Epithelial cell of proximal tubule (primary cell): ENCODE measurements at regions not wholly inside any gene's neighbourhood (a gene's known extent, or its start where the extent isn't known, plus 50 kb on each side); places are given as distances from the start of the nearest gene placed in this dataset.

Experiments
- DNase-seq: peaks from one replicate; pipeline ENCODE4 v3.0.0-alpha.2; 2011; ENCODE audit warnings: low read depth
- H3K4me3 ChIP-seq: 2 replicates; pipeline ENCODE4 v1.5.1; 2011; ENCODE audit warnings: low read depth, mild to moderate bottlenecking, low read length
- TF ChIP-seq, protein P1 (sequence below): conservative IDR thresholded peaks from 2 replicates; pipeline ENCODE4 v1.5.1; 2012; ENCODE audit warnings: low read depth, mild to moderate bottlenecking, low read length

GRCh38 chr17:71287071-71287823, 833.6 kb upstream of the SOX9 start:
- TF ChIP-seq, protein P1, sequence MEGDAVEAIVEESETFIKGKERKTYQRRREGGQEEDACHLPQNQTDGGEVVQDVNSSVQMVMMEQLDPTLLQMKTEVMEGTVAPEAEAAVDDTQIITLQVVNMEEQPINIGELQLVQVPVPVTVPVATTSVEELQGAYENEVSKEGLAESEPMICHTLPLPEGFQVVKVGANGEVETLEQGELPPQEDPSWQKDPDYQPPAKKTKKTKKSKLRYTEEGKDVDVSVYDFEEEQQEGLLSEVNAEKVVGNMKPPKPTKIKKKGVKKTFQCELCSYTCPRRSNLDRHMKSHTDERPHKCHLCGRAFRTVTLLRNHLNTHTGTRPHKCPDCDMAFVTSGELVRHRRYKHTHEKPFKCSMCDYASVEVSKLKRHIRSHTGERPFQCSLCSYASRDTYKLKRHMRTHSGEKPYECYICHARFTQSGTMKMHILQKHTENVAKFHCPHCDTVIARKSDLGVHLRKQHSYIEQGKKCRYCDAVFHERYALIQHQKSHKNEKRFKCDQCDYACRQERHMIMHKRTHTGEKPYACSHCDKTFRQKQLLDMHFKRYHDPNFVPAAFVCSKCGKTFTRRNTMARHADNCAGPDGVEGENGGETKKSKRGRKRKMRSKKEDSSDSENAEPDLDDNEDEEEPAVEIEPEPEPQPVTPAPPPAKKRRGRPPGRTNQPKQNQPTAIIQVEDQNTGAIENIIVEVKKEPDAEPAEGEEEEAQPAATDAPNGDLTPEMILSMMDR, result no peak
- no peak for DNase-seq
- no peak overlapping the region for H3K4me3 ChIP-seq

GRCh38 chr17:71292006-71292405, 828.8 kb upstream of the SOX9 start:
- TF ChIP-seq, protein P1, result no peak
- H3K4me3 ChIP-seq, result no peak overlapping the region
- DNase-seq, result no peak

DNA sequence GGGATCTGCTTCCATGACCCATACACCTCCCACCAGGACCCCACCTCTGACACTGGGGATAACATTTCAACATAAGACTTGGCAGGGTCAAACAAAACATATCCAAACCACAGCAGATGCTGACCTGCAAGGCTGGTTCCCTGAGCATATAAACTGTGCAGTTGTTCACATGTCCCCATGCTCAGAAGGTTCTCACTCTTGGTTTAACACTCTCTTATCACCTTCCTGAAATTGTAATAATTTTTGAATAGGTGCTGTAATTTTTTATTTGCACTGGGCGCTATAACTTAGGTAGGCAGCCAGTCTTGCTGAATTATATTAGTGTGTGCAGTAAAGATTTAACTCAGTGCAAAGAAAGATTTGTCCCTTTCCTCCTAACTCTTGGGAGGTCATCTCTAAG, 824.8 kb upstream of the SOX9 start:
- TF ChIP-seq, protein P1, result no peak
- no peak for DNase-seq
- H3K4me3 ChIP-seq, result no peak overlapping the region

DNA sequence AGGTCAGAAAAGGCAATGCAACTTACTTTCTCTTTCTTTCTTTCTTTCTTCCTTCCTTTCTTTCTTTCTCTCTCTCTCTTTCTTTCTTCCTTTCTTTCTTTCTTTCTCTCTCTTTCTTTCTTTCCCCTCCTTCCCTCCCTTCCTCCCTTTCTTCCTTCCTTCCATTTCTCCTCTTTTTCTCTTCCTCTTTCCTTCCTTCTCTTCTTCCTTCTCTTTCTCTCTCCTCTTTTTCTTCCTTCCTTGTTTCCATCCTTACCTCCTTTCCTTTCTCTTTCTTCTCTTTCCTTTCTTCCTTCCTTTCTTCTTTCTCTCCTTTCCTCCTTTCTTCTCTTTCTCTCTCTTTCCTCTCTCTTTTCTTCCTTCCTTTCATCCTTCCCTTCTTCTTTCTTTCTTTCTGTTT, 819.8 kb upstream of the SOX9 start:
- TF ChIP-seq, protein P1, result no peak
- no peak for DNase-seq

GRCh38 chr17:71302721-71303549, 817.9 kb upstream of the SOX9 start:
- TF ChIP-seq, protein P1, result no peak
- DNase-seq, result no peak
- H3K4me3 ChIP-seq, result no peak overlapping the region

More for the DNA sequence above, 819.8 kb upstream of the SOX9 start:
- no peak overlapping the region for H3K4me3 ChIP-seq

DNA sequence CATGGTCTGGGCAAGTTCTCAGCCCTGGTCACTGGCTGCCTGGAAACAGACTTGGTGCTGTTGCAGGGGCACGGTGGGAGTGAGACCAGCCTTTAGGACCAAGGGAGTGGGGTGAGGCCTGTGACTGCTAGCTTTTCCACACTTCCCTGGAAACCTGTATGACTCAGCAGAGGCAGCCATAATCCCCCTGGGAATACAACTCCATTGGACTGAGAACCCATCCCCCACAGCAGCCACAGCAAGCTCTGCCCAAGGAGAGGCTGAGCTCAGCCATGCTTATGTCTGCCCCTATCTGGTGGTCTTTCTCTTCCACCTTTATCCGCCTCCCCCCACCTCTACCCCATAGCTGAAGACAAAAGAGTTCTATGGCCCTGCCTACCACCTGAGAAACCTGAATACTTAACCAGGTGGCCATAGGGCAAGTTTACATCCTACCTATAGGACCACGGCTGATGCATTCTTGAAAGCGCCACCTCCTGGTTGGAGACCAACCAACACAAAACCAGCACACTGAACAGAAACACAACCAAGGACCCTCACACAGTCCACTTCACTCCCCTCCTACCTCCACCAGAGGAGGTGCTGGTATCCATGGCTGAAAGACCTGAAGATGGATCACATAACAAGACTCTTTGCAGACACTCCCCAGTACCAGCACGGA, 816.2 kb upstream of the SOX9 start:
- no peak overlapping the region for H3K4me3 ChIP-seq
- DNase-seq, result no peak
- TF ChIP-seq, protein P1, result no peak
